GM18858 (cell line): ENCODE measurements at regions not wholly inside any gene's neighbourhood (a gene's known extent, or its start where the extent isn't known, plus 50 kb on each side); places are given as distances from the start of the nearest gene placed in this dataset.

Source experiments
- ATAC-seq: cut with Tn5 transposase; IDR thresholded peaks from one replicate; pipeline ENCODE4 v1.9.1; 2021; ENCODE audit not compliant: unreplicated experiment

DNA sequence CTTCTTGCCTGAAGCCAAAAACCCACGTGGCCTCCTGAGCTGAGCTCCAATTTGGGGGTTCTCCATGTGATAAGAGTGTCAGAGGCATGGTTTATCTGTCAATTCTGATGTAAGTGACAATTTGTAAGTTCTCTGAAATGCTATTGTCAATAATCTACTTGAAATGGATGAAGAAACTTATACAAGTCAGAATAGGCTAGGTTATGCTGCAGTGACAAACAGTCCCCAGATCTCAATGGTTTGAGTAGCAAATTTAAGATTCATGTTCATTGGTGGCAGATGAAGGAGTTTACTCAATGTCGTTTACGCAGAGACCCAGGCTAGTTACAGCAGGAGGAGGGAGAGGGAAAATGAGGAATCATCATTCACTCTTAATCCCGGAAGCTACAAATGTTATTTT, 352.4 kb downstream of the KIF16B start:
- ATAC-seq: no peak

DNA sequence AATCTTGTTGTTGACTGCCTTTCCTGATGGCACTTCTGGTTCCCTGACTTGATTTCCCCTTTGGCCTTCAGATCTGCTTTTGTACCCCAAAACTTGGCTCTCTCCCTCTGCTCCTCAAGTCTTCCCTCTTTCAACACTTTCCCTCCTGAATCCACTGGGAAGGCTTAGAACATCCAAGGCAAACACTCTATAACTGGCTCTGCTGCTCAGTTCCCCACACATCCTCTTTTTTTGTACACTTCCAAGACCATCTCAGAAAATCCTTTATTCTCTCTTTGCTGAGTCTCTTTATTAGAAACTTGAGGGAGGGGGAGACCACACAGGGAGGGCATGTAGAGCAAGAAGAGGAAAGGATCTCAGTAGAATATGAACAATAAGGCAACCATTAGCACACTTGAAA, 354.1 kb downstream of the KIF16B start:
- no peak for ATAC-seq

DNA sequence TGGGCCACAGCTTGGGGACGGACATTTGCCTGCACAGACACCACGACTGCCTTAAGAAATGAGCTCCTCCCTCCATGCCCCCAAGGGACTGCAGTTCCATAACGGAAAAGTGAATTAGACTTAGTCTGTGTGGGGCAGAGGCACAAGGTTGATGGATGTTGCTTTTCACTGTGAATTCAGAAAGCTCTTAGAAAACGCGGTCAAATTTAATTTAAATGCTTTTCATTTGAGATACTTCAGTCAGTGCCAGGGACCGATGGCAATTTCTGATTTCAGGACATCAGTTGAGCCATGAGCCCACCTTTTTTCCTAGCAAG, 356.4 kb downstream of the KIF16B start:
- no peak for ATAC-seq

DNA sequence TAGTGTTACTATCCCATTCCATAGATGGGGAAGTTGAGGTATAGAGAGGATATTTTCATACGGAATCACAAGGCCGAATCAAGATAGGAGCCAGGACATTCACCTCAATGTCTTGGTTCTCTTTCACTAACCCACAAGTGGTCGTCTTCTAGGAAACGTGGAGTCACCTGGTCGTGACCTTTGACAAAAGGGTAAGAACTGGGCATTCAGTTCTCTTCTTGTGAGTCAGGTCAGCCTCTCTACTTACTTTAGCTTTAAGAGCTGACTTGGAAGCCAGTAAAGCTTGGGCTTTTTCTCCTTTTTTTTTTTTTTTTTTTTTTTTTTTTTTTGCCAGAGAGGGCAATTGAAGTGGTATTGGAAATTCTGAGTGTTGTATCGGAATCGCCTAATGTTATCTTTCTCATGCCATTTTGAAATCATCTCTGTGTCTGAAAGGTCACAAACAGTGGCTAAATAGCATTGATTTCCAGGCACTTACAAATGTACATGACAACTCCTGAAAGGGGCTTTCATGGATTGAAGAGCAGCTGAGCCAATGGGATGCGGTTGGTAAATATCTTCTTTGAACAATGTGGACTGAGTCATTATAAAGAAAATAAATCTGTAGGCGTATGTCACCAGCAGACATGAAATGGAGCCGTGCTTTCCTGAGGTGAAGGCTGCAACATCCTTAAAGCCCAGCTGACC, 356.9 kb downstream of the KIF16B start:
- ATAC-seq: no peak

DNA sequence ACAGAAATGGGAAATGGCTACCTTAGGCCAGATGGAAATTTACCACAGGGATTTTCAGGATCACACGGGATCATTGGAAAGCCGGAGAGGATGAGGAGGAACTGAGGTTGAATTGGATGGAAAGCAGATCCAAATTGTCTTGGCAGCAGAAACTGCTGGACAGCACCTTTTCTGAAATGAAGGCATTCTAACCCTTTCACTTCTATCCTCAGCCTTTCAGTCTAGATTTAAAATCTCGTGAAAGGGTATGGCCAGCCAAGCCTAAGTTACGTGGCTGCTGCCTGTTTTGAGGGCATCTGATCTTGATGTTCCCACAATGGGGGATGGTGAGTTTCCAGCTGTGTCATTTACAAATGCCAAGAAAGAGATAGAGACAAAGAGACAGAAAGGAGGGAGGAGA, 358.2 kb downstream of the KIF16B start:
- no peak for ATAC-seq

DNA sequence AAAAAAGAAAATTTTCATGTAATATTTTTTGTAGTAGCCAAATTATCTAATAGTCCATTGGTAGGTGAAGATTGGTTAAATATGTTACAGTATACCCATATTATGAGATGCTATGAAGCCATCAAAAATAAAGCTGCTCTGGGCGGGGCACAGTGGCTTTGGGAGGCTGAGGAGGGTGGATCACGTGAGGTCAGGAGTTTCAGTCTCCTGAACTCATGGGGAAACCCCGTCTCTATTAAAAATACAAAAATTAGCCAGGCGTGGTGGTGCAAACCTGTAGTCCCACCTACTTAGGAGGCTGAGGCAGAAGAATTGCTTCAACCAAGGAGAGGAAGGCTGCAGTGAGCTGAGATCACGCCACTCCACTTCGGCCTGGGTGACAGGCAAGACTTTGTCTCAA, 360.5 kb downstream of the KIF16B start:
- no peak for ATAC-seq

DNA sequence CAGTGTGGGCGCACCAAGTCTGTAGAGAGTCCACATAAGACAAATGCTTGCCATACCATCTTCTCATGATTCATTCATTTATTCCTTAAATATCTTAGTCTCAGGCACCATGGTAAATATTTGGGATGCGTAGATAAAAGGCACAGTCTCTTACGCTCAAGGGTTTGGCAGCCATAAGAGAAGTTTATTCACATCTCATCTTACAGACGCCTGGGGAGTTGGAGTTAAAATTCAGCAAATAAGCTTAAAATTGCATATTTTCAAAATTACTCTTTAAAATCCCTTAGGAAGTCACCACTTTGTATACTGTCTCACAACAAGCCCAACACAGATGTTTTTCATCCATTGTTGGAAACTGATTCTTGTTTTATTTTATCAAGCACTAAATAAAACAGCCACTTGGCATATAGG, 363.3 kb downstream of the KIF16B start:
- ATAC-seq: no peak

DNA sequence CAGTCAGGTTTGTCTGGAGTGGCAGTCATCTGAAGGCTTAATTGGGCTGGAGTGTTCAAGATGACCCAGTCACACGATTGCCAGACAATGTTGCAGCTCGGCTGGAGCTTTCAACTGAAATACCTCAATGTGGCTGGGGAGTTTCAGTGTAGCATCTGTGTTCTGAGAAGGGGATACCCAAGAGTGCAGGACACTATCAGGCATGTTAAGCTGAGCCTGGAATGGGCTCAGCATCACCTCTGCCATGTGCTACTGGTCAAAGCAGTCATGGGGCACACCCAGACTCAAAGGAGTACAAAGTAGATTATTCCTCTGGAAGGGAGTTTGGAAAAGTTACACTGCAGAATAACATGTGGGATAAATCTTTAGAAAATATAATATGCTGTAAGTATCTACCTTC, 363.9 kb downstream of the KIF16B start:
- no peak for ATAC-seq

DNA sequence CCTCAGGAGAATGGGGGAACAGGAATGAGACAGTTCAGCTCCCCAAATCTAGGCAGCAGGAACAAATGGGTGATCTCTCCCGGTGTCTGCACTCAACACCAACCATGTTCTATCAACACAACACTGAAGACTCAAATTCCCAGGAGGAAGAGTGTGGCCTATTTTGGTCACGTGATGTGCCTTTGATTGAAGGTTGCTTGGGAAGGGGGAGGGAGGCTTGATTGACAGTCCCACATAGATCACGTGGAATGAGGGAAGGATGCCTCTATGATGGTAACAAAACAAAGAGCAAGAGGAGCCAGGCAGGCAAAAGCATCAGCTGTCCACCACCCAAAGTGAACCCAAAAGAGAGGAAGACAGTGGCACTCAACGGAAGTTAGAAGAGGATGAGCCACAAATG, 364.8 kb downstream of the KIF16B start:
- ATAC-seq: no peak

DNA sequence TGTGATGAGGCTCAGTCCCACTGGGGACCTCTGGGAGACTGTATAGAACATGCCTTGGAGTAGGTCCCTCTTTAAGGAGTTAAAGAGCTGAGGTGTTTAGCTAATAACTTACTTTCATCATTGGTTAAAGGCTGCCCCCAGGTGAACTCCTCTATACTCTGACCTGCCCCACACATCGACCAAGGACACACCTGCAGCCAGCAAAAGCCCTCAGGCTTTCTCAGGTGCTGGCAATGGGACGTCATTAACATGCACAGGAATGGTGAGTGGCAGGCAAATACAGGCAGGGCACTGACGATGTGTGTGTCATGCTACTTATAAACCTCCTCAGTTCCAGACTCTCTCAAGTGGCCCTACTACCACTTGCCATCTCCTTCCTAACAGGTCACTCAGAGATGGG, 366.4 kb downstream of the KIF16B start:
- no peak for ATAC-seq

DNA sequence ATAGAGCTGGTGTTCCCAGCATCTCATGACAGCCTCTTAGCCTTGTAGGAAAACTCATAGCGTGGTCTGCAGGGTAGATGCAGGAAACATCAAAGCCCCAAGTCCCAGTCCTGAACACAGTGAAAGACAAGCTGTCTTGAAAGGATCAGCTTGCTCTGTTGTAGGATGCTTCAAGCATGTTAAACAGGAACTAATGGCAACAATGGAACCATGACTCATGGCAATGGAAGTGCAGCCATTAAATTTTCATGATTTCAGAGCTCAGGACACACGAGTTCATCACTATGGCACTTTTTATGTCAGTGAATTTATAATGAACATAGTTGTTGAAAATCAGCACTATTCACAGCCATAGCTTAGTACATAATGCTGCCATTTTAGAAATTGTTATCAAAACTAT, 367.7 kb downstream of the KIF16B start:
- no peak for ATAC-seq

DNA sequence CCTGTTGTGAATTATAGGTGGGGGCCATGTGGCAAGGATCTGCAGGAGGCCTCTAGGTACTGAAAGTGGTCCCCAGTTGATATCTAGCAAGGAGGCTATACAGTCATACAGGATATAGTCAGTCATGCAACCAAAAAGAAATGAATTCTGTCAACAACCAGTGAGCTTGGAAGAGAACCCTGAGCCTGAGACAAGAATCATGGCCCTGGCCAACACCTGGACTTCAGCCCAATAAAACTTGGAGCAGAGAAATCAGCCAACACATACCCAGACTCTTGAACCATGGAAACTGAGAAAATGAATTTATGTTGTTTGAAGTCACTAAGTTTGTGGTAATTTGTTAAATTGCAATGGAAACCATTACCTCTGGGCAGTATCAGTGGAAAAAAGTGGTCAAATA, 370.2 kb downstream of the KIF16B start:
- no peak for ATAC-seq

DNA sequence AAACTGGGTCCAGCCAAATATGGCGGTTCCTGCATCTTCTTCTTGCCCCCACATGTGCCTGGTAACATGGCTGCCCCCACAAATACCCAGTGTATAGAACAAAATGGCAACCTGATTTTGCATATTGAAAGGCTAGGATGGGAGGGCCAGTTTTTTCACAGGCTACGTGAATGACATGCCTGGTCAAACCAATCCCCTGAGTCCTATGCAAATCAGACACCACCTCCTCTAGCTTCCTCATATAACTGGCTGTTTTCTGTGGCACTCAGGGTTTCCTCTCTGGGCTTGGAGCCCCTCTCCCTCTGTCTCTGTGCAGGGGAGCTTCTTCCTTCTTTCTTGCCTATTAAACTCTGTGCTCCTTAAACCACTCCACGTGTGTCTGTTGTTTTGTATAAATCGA, 372.1 kb downstream of the KIF16B start:
- no peak for ATAC-seq

DNA sequence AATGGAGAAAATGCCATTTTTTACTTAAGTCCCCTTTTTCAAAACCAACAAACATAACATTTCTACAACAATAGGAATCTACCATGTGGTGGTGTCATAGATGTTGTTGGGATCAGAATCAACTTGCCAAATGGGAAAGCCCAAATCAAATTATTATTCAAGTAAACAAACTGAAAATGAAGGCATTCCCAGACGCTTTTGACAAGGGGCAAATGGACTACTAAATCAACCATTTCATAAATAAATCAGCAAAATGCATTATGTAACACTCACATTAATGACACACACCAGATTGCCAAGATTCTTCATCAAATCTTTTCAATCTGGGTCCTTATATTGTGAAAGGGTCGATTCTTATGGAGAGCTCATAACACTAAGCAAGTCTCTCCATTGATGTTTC, 375.6 kb downstream of the KIF16B start:
- ATAC-seq: no peak

DNA sequence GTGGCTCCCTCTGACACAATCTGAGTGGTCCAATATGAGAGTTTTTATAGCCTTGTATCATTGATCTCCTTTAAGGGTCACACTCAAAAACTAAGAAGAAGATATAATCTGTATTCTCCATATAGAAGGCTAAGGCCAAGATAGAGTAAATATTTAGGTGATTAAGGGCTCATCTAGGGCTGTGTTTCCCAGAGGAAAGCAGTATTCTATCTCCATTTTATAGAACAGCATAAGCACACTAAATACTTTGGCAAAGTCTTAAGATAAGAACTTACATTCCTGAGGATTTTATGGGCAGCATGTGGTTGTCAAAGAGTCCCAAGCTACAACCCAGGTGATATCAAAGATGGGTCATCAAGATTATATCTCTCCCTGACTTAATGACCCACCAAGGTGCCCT, 377.6 kb downstream of the KIF16B start:
- no peak for ATAC-seq

DNA sequence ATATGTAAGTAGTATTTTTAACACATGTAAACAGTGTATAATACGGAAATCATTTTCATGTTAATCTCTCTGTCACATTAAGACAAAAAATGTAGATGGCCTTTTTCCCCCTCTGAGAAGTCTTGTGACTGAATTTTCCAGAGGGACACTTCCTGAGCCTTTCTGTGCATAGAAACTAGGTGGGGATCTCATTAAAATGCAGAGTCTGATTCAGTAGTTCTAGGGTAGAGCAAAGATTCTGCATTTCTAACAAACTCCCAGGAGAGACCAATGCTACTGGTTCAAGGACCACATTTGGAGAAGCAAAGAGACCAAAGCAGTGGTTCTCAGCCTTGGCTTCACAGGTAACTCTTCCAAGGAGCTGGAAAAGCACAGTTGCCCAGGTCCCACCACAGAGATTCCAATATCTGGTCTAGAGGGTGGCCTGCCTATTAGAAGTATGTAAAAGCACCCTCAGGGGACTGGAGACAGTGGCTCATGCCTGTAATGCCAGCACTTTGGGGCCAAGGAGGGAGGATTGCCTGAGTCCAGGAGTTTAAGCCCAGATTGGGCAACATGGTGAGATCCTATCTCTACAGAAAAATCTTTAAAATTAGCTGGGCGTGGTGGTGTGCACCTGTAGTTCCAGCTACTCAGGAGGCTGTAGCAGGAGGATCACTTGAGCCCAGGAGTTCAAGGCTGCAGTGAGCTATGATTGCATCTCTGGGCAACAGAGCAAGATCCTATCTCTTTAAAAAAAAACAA, 378.5 kb downstream of the KIF16B start:
- no peak for ATAC-seq

DNA sequence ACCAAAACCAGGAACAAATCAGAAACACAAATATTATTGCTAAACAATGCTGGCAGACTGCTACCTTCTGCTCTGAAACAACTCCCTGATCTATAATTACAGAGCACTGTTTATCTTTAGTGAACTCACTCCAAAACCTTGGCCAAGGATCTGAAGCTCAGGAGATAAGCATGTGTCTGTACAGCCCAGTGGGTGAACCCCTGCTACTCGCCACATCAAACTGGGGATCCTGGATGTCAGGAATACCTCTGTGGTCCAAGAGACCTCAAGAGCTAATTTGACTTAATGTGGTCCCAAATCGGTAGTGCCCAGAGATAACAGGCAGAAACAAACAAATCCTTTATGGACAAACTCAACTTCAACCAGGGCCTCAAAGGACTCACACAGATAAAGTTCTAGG, 381.8 kb downstream of the KIF16B start:
- ATAC-seq: no peak

DNA sequence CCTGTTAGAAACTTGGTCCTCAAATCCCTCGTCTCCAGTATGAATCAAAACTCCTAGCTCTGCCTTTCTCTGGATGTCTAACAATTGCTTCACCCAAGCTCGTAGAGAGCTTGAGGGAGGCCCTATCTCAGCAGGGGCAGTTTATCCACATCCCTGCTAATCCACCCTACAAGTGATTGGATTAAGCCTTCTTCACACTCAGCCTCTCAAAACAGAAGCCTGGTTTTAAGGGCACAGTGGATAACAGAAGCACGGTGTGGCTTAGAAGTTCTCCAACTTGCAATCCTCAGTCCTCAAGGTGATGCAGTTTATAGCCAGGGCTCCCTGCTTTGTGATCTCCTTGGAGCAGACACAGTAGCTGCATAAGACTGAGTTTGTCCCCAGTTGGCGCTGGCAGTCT, 383.9 kb downstream of the KIF16B start:
- ATAC-seq: no peak

DNA sequence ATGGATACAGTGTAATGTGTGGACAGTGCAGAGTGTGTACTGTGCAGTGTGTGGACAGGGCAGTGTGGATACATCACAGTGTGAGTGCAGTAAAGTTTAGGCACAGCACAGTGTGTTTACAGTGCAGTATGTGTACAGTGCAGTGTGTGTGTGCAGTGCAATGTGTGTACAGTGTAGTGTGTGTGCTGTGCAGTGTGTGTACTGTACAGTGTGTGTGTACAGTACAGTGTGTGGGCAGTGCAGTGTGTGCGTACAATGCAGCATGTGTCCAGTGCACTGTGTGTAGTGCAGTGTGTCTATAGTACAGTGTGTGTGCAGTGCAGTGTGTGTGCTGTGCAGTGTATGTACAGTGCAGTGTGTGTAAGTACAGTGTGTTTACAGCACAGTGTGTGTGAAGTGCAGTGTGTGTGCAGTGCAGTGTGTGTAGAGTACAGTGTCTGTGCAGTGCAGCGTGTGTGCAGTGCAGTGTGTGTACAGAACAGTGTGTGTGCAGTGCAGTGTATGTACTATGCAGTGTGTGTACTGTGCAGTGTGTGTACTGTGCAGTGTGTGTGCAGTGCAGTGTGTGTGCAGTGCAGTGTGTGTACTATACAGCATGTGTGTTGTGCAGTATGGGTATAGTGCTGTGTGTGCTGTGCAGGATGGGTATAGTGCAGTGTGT, 385.2 kb downstream of the KIF16B start:
- ATAC-seq: no peak

DNA sequence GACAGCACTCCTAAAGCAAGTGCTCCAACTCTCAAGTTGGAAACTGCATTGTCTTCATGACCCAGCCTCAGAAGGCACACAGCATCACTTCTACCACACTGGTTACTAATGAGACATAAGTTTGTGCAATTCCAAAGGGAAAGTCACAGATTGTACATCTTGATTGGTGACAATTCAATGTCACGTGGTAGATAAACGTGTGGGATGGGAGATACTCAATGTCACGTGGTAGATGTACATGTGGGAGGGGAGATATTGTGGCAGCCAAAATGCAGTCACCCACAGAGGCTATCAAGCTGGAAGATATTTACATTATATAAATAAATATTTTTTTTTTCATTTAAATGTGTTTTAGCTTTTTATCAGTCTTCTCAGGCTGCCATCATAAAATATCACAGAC, 393.3 kb downstream of the KIF16B start:
- ATAC-seq: no peak

DNA sequence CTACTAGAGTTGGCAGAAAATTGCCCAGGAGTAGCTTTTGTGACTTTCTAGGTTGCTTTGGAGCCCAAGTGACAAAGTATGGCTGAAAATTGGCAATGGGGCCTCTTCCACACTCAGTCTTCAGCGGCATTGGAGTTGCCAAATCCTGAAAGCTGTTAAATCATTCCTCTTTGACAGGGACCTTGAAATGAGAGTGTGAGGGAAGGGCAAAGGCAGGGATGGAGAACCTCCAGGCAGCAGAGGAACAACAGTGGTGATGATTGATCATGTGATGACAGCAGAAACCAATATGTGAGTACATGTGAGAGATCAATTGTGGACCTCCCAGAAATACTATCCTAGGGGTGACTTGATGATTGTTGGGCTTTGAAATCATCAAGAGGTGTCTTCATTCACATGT, 393.9 kb downstream of the KIF16B start:
- ATAC-seq: no peak

DNA sequence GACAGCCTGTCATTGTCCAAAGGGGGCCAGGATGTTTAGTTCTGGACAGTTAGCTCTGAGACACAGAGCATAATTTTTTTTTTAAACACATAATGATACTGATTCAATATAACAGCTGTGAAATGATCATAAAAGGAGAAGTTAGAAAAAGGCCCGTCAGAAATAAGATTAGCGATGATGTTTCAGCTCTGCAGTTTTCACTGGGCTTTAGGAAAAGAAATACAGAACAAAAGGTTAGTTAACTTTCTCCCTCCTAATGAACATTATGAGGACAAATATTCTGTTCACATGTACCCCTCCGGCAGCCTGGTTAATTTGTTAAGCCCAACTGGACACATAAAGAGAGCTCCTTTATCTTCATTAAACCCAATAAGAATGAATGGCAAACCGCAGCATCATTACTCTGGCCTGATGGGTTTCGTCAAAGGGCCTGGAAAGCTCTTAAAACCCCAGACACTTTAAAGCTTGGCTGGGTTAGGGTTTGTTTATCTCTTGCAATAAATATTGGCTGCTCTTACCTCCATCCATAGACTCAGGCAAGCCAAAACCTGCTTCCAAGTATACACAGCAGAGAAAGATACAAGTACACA, 394.6 kb downstream of the KIF16B start:
- ATAC-seq: no peak
